ENCODE measurements at regions not wholly inside any gene's neighbourhood (a gene's known extent, or its start where the extent isn't known, plus 50 kb on each side); places are given as distances from the start of the nearest gene placed in this dataset.

- ChIA-PET SMC1A (ENCODE audit: uncharacterized antibody, unreplicated experiment) (no interaction called here), CTCF (no interaction called here), POLR2A (no interaction called here), RAD21 (ENCODE audit: unreplicated experiment) (no interaction called here)
- FAIRE-seq = no peak
- intact Hi-C loops (cut with micrococcal nuclease; ENCODE audit: unreplicated experiment) = no loop called here
- ATAC-seq = no peak
- Histone ChIP-seq H3K79me2 (ENCODE audit: control insufficient read depth, insufficient read depth, low read length) (no peaks in the 10 kb centered on the region), H3K36me3 (ENCODE audit: control insufficient read depth in 2 of 2, insufficient read depth in 2 of 2, low read length in 1 of 2) (no peaks in the 10 kb centered on the region), H3K4me1 (ENCODE audit: control insufficient read depth, insufficient read depth, low read length) (no peaks in the 10 kb centered on the region), H3K27ac (ENCODE audit: control insufficient read depth, insufficient read depth) (no peak overlapping the region), H4K20me1 (ENCODE audit: control insufficient read depth, insufficient read depth) (no peaks in the 10 kb centered on the region), H3K27me3 (replicated peaks in 1 of 2; ENCODE audit: control insufficient read depth in 2 of 2, insufficient read depth in 2 of 2, low read length in 1 of 2) (no peaks in the 10 kb centered on the region), H3K4me3 (no peak overlapping the region), H3K4me2 (ENCODE audit: control insufficient read depth, insufficient read depth) (no peak overlapping the region), H2AFZ (ENCODE audit: control insufficient read depth, low read depth, low read length) (no peak overlapping the region), H3K9me3 (replicated peaks; ENCODE audit: control insufficient read depth, insufficient read depth, low read length) (no peaks in the 10 kb centered on the region), H3K9ac (ENCODE audit: control insufficient read depth, insufficient read depth, low read length) (no peak overlapping the region)
- in situ Hi-C loops (cut with MboI) = no loop called here
- no TSS peak for BruUV-seq (replicated peaks)
- 11% methylated on average over 3 of the region's 3 CpGs for WGBS (ENCODE audit: insufficient coverage, insufficient replicate concordance, low lambda C conversion rate, missing lambda C conversion rate)
- TF ChIP-seq BHLHE40 (IDR thresholded peaks at IDR 0.05; ENCODE audit: borderline replicate concordance in 1 of 2, low read depth in 2 of 2, low read length in 1 of 2) = no peak
- TF ChIP-seq ZNF274 (IDR thresholded peaks at IDR 0.05; ENCODE audit: insufficient read depth, insufficient read length) = no peak
- no peak for TF ChIP-seq POLR2AphosphoS5 (IDR thresholded peaks at IDR 0.05; ENCODE audit: low read length)
- no peak for TF ChIP-seq RBBP5 (conservative IDR thresholded peaks at IDR 0.05)
- TF ChIP-seq SUPT20H (IDR thresholded peaks at IDR 0.05; ENCODE audit: borderline replicate concordance, control insufficient read depth, low read depth, low read length) = no peak
- TF ChIP-seq RAD51 (IDR thresholded peaks at IDR 0.05) = no peak
- TF ChIP-seq TARDBP (IDR thresholded peaks at IDR 0.05; ENCODE audit: borderline replicate concordance) = no peak
- TF ChIP-seq MYC (IDR thresholded peaks at IDR 0.05; ENCODE audit: insufficient read depth, insufficient read length, insufficient replicate concordance, low read length, severe bottlenecking) = no peak
- TF ChIP-seq FOXK2 (IDR thresholded peaks at IDR 0.05) = no peak
- TF ChIP-seq CBFB (IDR thresholded peaks at IDR 0.05; ENCODE audit: low read depth) = no peak
- no peak for TF ChIP-seq CHD2 (IDR thresholded peaks at IDR 0.05; ENCODE audit: borderline replicate concordance, low read depth, low read length)
- no peak for TF ChIP-seq USF2 (IDR thresholded peaks at IDR 0.05; ENCODE audit: borderline replicate concordance, low read depth, low read length)
- no peak for TF ChIP-seq POLR2A (IDR thresholded peaks at IDR 0.05; ENCODE audit: low read depth, low read length)
- no peak for TF ChIP-seq USF1 (IDR thresholded peaks at IDR 0.05; ENCODE audit: borderline replicate concordance, extremely low read length, insufficient read depth, low read depth, low read length)
- no peak for TF ChIP-seq HSF1 (IDR thresholded peaks at IDR 0.05; ENCODE audit: low read depth, low read length)
- no peak for DNase-seq (ENCODE audit: low read depth, low spot score)
Observed at GRCh38 chr5:163614787-163615186, 109.4 kb downstream of the MAT2B start.

Data from GM12878 (cell line).